SK-N-SH treated with all-trans-retinoic acid at 6 μM for 48 hours (cell line): ENCODE measurements at regions not wholly inside any gene's neighbourhood (a gene's known extent, or its start where the extent isn't known, plus 50 kb on each side); places are given as distances from the start of the nearest gene placed in this dataset.

Source experiments
- ARNTL ChIP-seq: fragments of 450-650 bp; formaldehyde crosslinking; IDR thresholded peaks from 2 replicates; pipeline ENCODE4 v1.5.0; 2020; ENCODE audit warnings: low read depth, mild to moderate bottlenecking, moderate library complexity, borderline replicate concordance
- CSDC2 ChIP-seq: fragments of 250-450 bp; sonication (Bioruptor Pico); IDR thresholded peaks from 2 replicates; pipeline ENCODE4 v1.5.0; 2020; ENCODE audit warnings: mild to moderate bottlenecking, moderate library complexity
- RARB ChIP-seq: fragments of 250-450 bp; sonication (Bioruptor Pico); IDR thresholded peaks from 2 replicates; pipeline ENCODE4 v1.8.0; 2021; ENCODE audit warnings: mild to moderate bottlenecking, moderate library complexity
- SNAI2 ChIP-seq: fragments of 250-450 bp; sonication (Bioruptor Pico); IDR thresholded peaks from 2 replicates; pipeline ENCODE4 v1.5.0; 2020; ENCODE audit warnings: mild to moderate bottlenecking, moderate library complexity
- TCF4 ChIP-seq: fragments of 250-450 bp; sonication (Bioruptor Pico); IDR thresholded peaks from 2 replicates; pipeline ENCODE4 v1.8.0; 2021; ENCODE audit warnings: mild to moderate bottlenecking, moderate library complexity, borderline replicate concordance
- TOX ChIP-seq: fragments of 250-450 bp; sonication (Bioruptor Pico); IDR thresholded peaks from 2 replicates; pipeline ENCODE4 v1.8.0; 2021; ENCODE audit warnings: mild to moderate bottlenecking, moderate library complexity, borderline replicate concordance
- ZC3H10 ChIP-seq: fragments of 250-450 bp; sonication (Bioruptor Pico); IDR thresholded peaks from 2 replicates; pipeline ENCODE4 v1.5.1; 2021; ENCODE audit warnings: mild to moderate bottlenecking, moderate library complexity
- ZFP3 ChIP-seq: fragments of 250-450 bp; sonication (Bioruptor Pico); IDR thresholded peaks from 2 replicates; pipeline ENCODE4 v1.5.0; 2020; ENCODE audit warnings: mild to moderate bottlenecking, moderate library complexity
- TF ChIP-seq, protein P1 (sequence below): fragments of 250-450 bp; sonication (Bioruptor Pico); IDR thresholded peaks from 2 replicates; pipeline ENCODE4 v1.8.0; 2021; ENCODE audit warnings: low read depth, mild to moderate bottlenecking, moderate library complexity, borderline replicate concordance
- TF ChIP-seq, protein P2 (sequence below): fragments of 250-450 bp; sonication (Bioruptor Pico); IDR thresholded peaks from 2 replicates; pipeline ENCODE4 v1.5.0; 2020; ENCODE audit warnings: mild to moderate bottlenecking, moderate library complexity
- TF ChIP-seq, protein P3 (sequence below): fragments of 250-450 bp; sonication (Bioruptor Pico); IDR thresholded peaks from 2 replicates; pipeline ENCODE4 v1.8.0; 2020; ENCODE audit warnings: mild to moderate bottlenecking, moderate library complexity, borderline replicate concordance
- TF ChIP-seq, protein P4 (sequence below): fragments of 250-450 bp; sonication (Bioruptor Pico); IDR thresholded peaks from 2 replicates; pipeline ENCODE4 v1.5.1; 2020; ENCODE audit warnings: low read depth, mild to moderate bottlenecking, moderate library complexity

DNA sequence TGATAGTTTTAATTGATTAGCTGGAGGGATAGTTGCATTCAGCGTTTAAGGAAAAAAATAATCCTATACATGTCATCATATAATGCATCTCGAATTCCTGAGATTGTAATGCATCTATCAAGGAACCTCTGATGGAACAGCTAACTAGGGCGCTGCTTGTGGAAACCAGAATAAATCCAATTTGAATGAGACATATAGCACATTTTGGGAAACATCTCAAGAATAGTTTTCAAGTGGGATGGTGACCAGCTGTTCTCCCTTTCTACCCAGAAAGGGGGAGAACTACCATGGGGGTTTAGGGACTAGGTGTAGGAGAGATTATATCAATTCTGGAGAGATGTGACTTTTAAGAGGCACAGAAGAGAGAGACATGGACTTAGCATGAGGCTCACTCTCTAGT lies 319.3 kb upstream of the BRINP1 start:
- no peak for TF ChIP-seq TCF4
- TF ChIP-seq, protein P1, sequence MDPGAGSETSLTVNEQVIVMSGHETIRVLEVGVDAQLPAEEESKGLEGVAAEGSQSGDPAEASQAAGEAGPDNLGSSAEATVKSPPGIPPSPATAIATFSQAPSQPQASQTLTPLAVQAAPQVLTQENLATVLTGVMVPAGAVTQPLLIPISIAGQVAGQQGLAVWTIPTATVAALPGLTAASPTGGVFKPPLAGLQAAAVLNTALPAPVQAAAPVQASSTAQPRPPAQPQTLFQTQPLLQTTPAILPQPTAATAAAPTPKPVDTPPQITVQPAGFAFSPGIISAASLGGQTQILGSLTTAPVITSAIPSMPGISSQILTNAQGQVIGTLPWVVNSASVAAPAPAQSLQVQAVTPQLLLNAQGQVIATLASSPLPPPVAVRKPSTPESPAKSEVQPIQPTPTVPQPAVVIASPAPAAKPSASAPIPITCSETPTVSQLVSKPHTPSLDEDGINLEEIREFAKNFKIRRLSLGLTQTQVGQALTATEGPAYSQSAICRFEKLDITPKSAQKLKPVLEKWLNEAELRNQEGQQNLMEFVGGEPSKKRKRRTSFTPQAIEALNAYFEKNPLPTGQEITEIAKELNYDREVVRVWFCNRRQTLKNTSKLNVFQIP = no peak
- no peak for TF ChIP-seq CSDC2 (CRISPR knock-in tag)
- TF ChIP-seq, protein P2, sequence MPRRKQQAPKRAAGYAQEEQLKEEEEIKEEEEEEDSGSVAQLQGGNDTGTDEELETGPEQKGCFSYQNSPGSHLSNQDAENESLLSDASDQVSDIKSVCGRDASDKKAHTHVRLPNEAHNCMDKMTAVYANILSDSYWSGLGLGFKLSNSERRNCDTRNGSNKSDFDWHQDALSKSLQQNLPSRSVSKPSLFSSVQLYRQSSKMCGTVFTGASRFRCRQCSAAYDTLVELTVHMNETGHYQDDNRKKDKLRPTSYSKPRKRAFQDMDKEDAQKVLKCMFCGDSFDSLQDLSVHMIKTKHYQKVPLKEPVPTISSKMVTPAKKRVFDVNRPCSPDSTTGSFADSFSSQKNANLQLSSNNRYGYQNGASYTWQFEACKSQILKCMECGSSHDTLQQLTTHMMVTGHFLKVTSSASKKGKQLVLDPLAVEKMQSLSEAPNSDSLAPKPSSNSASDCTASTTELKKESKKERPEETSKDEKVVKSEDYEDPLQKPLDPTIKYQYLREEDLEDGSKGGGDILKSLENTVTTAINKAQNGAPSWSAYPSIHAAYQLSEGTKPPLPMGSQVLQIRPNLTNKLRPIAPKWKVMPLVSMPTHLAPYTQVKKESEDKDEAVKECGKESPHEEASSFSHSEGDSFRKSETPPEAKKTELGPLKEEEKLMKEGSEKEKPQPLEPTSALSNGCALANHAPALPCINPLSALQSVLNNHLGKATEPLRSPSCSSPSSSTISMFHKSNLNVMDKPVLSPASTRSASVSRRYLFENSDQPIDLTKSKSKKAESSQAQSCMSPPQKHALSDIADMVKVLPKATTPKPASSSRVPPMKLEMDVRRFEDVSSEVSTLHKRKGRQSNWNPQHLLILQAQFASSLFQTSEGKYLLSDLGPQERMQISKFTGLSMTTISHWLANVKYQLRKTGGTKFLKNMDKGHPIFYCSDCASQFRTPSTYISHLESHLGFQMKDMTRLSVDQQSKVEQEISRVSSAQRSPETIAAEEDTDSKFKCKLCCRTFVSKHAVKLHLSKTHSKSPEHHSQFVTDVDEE (CRISPR knock-in tag) = no peak
- TF ChIP-seq ZC3H10 = no peak
- TF ChIP-seq ARNTL (CRISPR knock-in tag) = no peak
- TF ChIP-seq ZFP3 (CRISPR knock-in tag) = no peak
- TF ChIP-seq, protein P3, sequence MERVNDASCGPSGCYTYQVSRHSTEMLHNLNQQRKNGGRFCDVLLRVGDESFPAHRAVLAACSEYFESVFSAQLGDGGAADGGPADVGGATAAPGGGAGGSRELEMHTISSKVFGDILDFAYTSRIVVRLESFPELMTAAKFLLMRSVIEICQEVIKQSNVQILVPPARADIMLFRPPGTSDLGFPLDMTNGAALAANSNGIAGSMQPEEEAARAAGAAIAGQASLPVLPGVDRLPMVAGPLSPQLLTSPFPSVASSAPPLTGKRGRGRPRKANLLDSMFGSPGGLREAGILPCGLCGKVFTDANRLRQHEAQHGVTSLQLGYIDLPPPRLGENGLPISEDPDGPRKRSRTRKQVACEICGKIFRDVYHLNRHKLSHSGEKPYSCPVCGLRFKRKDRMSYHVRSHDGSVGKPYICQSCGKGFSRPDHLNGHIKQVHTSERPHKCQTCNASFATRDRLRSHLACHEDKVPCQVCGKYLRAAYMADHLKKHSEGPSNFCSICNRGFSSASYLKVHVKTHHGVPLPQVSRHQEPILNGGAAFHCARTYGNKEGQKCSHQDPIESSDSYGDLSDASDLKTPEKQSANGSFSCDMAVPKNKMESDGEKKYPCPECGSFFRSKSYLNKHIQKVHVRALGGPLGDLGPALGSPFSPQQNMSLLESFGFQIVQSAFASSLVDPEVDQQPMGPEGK = no peak
- no peak for TF ChIP-seq RARB (CRISPR knock-in tag)
- TF ChIP-seq TOX (CRISPR knock-in tag) = no peak
- TF ChIP-seq, protein P4, sequence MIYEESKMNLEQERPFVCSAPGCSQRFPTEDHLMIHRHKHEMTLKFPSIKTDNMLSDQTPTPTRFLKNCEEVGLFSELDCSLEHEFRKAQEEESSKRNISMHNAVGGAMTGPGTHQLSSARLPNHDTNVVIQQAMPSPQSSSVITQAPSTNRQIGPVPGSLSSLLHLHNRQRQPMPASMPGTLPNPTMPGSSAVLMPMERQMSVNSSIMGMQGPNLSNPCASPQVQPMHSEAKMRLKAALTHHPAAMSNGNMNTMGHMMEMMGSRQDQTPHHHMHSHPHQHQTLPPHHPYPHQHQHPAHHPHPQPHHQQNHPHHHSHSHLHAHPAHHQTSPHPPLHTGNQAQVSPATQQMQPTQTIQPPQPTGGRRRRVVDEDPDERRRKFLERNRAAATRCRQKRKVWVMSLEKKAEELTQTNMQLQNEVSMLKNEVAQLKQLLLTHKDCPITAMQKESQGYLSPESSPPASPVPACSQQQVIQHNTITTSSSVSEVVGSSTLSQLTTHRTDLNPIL (CRISPR knock-in tag) = no peak
- no peak for TF ChIP-seq SNAI2
